ENCODE measurements at regions not wholly inside any gene's neighbourhood (a gene's known extent, or its start where the extent isn't known, plus 50 kb on each side); places are given as distances from the start of the nearest gene placed in this dataset.
"Not testable (repeated sequence)": the region's sequence is repeated elsewhere in the genome, so short reads cannot be mapped to it uniquely, and the experiment has no call there.

- H3K9me3 ChIP-seq (ENCODE audit: insufficient read depth, low read length) = no peaks in the 10 kb centered on the region
- TF ChIP-seq CTCF (IDR thresholded peaks at IDR 0.05; ENCODE audit: low read depth, low read length) = no peak
- TF ChIP-seq EZH2phosphoT487 (IDR thresholded peaks at IDR 0.05; ENCODE audit: low read depth) = no peak
These were observed 308.4 kb downstream of the ZNF248 start for GRCh38 chr10:37549054-37549453.

GRCh38 chr10:37535459-37536246 is 321.8 kb downstream of the ZNF248 start:
- H3K4me1 ChIP-seq (ENCODE audit: low read length) = no peaks in the 10 kb centered on the region
- no peaks in the 10 kb centered on the region for H3K27me3 ChIP-seq (ENCODE audit: low read depth, low read length)
- no peaks in the 10 kb centered on the region for H3K79me2 ChIP-seq (ENCODE audit: low read length)
- no peak overlapping the region for H3K4me3 ChIP-seq (ENCODE audit: low read length)
- TF ChIP-seq EZH2phosphoT487 (IDR thresholded peaks at IDR 0.05; ENCODE audit: low read depth) = no peak
- TF ChIP-seq CTCF (IDR thresholded peaks at IDR 0.05; ENCODE audit: low read depth, low read length) = no peak
- H4K20me1 ChIP-seq (ENCODE audit: insufficient read depth, low read length) = no peaks in the 10 kb centered on the region
- H2AFZ ChIP-seq (ENCODE audit: low read depth, low read length) = no peak overlapping the region
- no peaks in the 10 kb centered on the region for H3K36me3 ChIP-seq (replicated peaks; ENCODE audit: low read depth, low read length)
- no peaks in the 10 kb centered on the region for H3K9me3 ChIP-seq (ENCODE audit: insufficient read depth, low read length)
- H3K27ac ChIP-seq (ENCODE audit: low read length) = no peak overlapping the region
- H3K9ac ChIP-seq (ENCODE audit: low read length) = no peak overlapping the region
- no peak overlapping the region for H3K4me2 ChIP-seq (ENCODE audit: low read length)

More at GRCh38 chr10:37549054-37549453, 308.4 kb downstream of the ZNF248 start:
- Histone ChIP-seq H3K79me2 (ENCODE audit: low read length) (no peaks in the 10 kb centered on the region), H4K20me1 (ENCODE audit: insufficient read depth, low read length) (no peaks in the 10 kb centered on the region), H3K4me3 (ENCODE audit: low read length) (no peak overlapping the region), H3K4me1 (ENCODE audit: low read length) (no peaks in the 10 kb centered on the region), H3K36me3 (replicated peaks; ENCODE audit: low read depth, low read length) (no peaks in the 10 kb centered on the region), H3K4me2 (ENCODE audit: low read length) (no peak overlapping the region), H3K9ac (ENCODE audit: low read length) (no peak overlapping the region), H3K27me3 (ENCODE audit: low read depth, low read length) (no peaks in the 10 kb centered on the region), H2AFZ (ENCODE audit: low read depth, low read length) (no peak overlapping the region), H3K27ac (ENCODE audit: low read length) (no peak overlapping the region)

GRCh38 chr10:37534166-37534565 is 323.2 kb downstream of the ZNF248 start:
- H3K4me1 ChIP-seq (ENCODE audit: low read length) = no peaks in the 10 kb centered on the region
- H3K36me3 ChIP-seq (replicated peaks; ENCODE audit: low read depth, low read length) = no peaks in the 10 kb centered on the region
- no peak overlapping the region for H3K4me2 ChIP-seq (ENCODE audit: low read length)
- H3K4me3 ChIP-seq (ENCODE audit: low read length) = no peak overlapping the region
- H3K9me3 ChIP-seq (ENCODE audit: insufficient read depth, low read length) = no peaks in the 10 kb centered on the region
- H3K27ac ChIP-seq (ENCODE audit: low read length) = no peak overlapping the region
- no peak overlapping the region for H2AFZ ChIP-seq (ENCODE audit: low read depth, low read length)
- no peaks in the 10 kb centered on the region for H3K27me3 ChIP-seq (ENCODE audit: low read depth, low read length)
- no peak overlapping the region for H3K9ac ChIP-seq (ENCODE audit: low read length)
- no peaks in the 10 kb centered on the region for H3K79me2 ChIP-seq (ENCODE audit: low read length)
- no peaks in the 10 kb centered on the region for H4K20me1 ChIP-seq (ENCODE audit: insufficient read depth, low read length)
- TF ChIP-seq CTCF (IDR thresholded peaks at IDR 0.05; ENCODE audit: low read depth, low read length) (no peak), EZH2phosphoT487 (IDR thresholded peaks at IDR 0.05; ENCODE audit: low read depth) (no peak)

- not testable (repeated sequence) for H2AFZ ChIP-seq (ENCODE audit: low read depth, low read length)
These were observed 332.0 kb downstream of the ZNF248 start for GRCh38 chr10:37525410-37525809.

More at GRCh38 chr10:37525410-37525809, 332.0 kb downstream of the ZNF248 start:
- H3K4me2 ChIP-seq (ENCODE audit: low read length); H3K9me3 ChIP-seq (ENCODE audit: insufficient read depth, low read length); H3K4me1 ChIP-seq (ENCODE audit: low read length); H3K36me3 ChIP-seq (replicated peaks; ENCODE audit: low read depth, low read length); H3K4me3 ChIP-seq (ENCODE audit: low read length); H3K27me3 ChIP-seq (ENCODE audit: low read depth, low read length); H3K79me2 ChIP-seq (ENCODE audit: low read length); H3K9ac ChIP-seq (ENCODE audit: low read length); H3K27ac ChIP-seq (ENCODE audit: low read length); H4K20me1 ChIP-seq (ENCODE audit: insufficient read depth, low read length): not testable (repeated sequence)
- TF ChIP-seq CTCF (IDR thresholded peaks at IDR 0.05; ENCODE audit: low read depth, low read length) = peak; percentile 29

All from OCI-LY3 (cell line).